Stimulated activated CD4-positive, alpha-beta T cell treated with anti-CD3 and anti-CD28 coated beads, Interleukin-15, amount 100 ng/mL, for 24 hours (primary cell): ENCODE measurements at regions not wholly inside any gene's neighbourhood (a gene's known extent, or its start where the extent isn't known, plus 50 kb on each side); places are given as distances from the start of the nearest gene placed in this dataset.

Experiments
- DNase-seq: peaks from one replicate; pipeline ENCODE4 v3.0.0-alpha.2; 2020

GRCh38 chr6:133583907-133584427 is 304.9 kb upstream of the TCF21 start:
- no peak for DNase-seq

GRCh38 chr6:133584823-133585222 is 304.1 kb upstream of the TCF21 start:
- no peak for DNase-seq

- DNase-seq, result no peak
These were observed 302.9 kb upstream of the TCF21 start for GRCh38 chr6:133585978-133586377.

GRCh38 chr6:133587546-133588160 is 301.3 kb upstream of the TCF21 start:
- DNase-seq, result no peak

- no peak for DNase-seq
These were observed 298.7 kb upstream of the TCF21 start for GRCh38 chr6:133590196-133590595.

- no peak for DNase-seq
These were observed 298.1 kb upstream of the TCF21 start for GRCh38 chr6:133590814-133591213.

- DNase-seq, result no peak
These were observed 297.6 kb upstream of the TCF21 start for GRCh38 chr6:133591275-133591674.

GRCh38 chr6:133594652-133595110 is 294.2 kb upstream of the TCF21 start:
- DNase-seq, result no peak

- no peak for DNase-seq
These were observed 293.7 kb upstream of the TCF21 start for GRCh38 chr6:133595111-133595761.

GRCh38 chr6:133606852-133607251 is 282.1 kb upstream of the TCF21 start:
- DNase-seq, result no peak

GRCh38 chr6:133608620-133609019 is 280.3 kb upstream of the TCF21 start:
- DNase-seq, result no peak

- no peak for DNase-seq
These were observed 279.3 kb upstream of the TCF21 start for GRCh38 chr6:133609415-133610226.

- DNase-seq, result no peak
These were observed 278.6 kb upstream of the TCF21 start for GRCh38 chr6:133610227-133610840.

GRCh38 chr6:133610971-133611370 is 277.9 kb upstream of the TCF21 start:
- DNase-seq, result no peak

- DNase-seq, result no peak
These were observed 276.5 kb upstream of the TCF21 start for GRCh38 chr6:133612459-133612858.

GRCh38 chr6:133613211-133613610 is 275.7 kb upstream of the TCF21 start:
- DNase-seq, result no peak

GRCh38 chr6:133621751-133622150 is 267.2 kb upstream of the TCF21 start:
- no peak for DNase-seq

- no peak for DNase-seq
These were observed 265.8 kb upstream of the TCF21 start for GRCh38 chr6:133623065-133623464.

- DNase-seq, result no peak
These were observed 265.3 kb upstream of the TCF21 start for GRCh38 chr6:133623621-133624020.

GRCh38 chr6:133626096-133626666 is 262.7 kb upstream of the TCF21 start:
- no peak for DNase-seq

GRCh38 chr6:133629970-133630369 is 258.9 kb upstream of the TCF21 start:
- DNase-seq, result no peak

- DNase-seq, result no peak
These were observed 258.3 kb upstream of the TCF21 start for GRCh38 chr6:133630651-133631050.

GRCh38 chr6:133631421-133631820 is 257.5 kb upstream of the TCF21 start:
- DNase-seq, result no peak
